Stomach (tissue), 8 donors: ENCODE measurements at regions not wholly inside any gene's neighbourhood (a gene's known extent, or its start where the extent isn't known, plus 50 kb on each side); places are given as distances from the start of the nearest gene placed in this dataset.

Experiments
- DNase-seq, 2 donors: peaks; one replicate each; pipeline versions ENCODE4 v3.0.0 to v3.0.0-alpha.2; 2013 to 2019
- H3K27ac ChIP-seq, 5 donors: fragments of 200-600 bp in 4 of 5; sonication (generic) in 4 of 5; one replicate each; pipeline ENCODE4 v1.5.1; 2013 to 2019; ENCODE audit warnings: mild to moderate bottlenecking in 1 of 5, moderate library complexity in 1 of 5
- H3K27me3 ChIP-seq, 3 donors: fragments of 200-600 bp; sonication (generic); one replicate each; pipeline ENCODE4 v1.5.1; 2017 to 2019; ENCODE audit warnings: mixed run types in 1 of 3
- H3K36me3 ChIP-seq, 4 donors: fragments of 200-600 bp; sonication (generic); 1 replicate in 3 of 4; 2 replicates in 1 of 4; pipeline ENCODE4 v1.5.1; 2016 to 2019
- H3K4me1 ChIP-seq, 4 donors: fragments of 200-600 bp; sonication (generic); one replicate each; pipeline ENCODE4 v1.5.1; 2016 to 2019
- H3K4me3 ChIP-seq, 4 donors: fragments of 200-600 bp; sonication (generic) in 3 of 4; one replicate each; pipeline ENCODE4 v1.5.1; 2016 to 2019; ENCODE audit warnings: mild to moderate bottlenecking in 1 of 4
- H3K9me3 ChIP-seq, 4 donors: fragments of 200-600 bp; sonication (generic); one replicate each; pipeline ENCODE4 v1.5.1; 2016 to 2019
- EP300 ChIP-seq: sonication (generic); formaldehyde crosslinking; IDR thresholded peaks from one replicate; pipeline ENCODE4 v1.6.1; 2017; ENCODE audit warnings: antibody characterized with exemption
- POLR2A ChIP-seq, 4 donors: fragments of 450-650 bp; IDR thresholded peaks; one replicate each; pipeline ENCODE4 v1.6.1; 2016; ENCODE audit warnings: antibody characterized with exemption in 4 of 4, control low read depth in 2 of 4, mild to moderate bottlenecking in 1 of 4, moderate library complexity in 1 of 4
- POLR2AphosphoS5 ChIP-seq, 3 donors: sonication (generic); formaldehyde crosslinking; IDR thresholded peaks; one replicate each; pipeline ENCODE4 v1.6.1; 2016; ENCODE audit warnings: antibody characterized with exemption in 3 of 3
- WGBS, 5 donors: extraction: QIAGEN DNeasy Blood & Tissue Kit in 3 of 5; methylation state at CpG; one replicate each; pipeline versions ENCODE4 v1.1.5 to v1.1.7; 2013 to 2018; 5-methylcytosine and 5-hydroxymethylcytosine counted together
- intact Hi-C: fragments of 100-400 bp; cut with DNase I; formaldehyde crosslinking; loops from one replicate; pipeline ENCODE4 v1.15.1; 2023; ENCODE audit warnings: low total_unique reads
- TF ChIP-seq, protein P1 (sequence below), 7 experiments: fragments of 450-650 bp in 4 of 7; fragments of 200-600 bp in 3 of 7; sonication (generic) in 3 of 7; IDR thresholded peaks; one replicate each; pipeline ENCODE4 v1.5.1; 2016 to 2019; ENCODE audit warnings: antibody characterized with exemption in 7 of 7, control low read depth in 2 of 7, mild to moderate bottlenecking in 1 of 7
- donor health status: healthy with polysubstance abuse.
- donor health status: Bipolar disorder and iron deficiency.
- donor health status: healthy.

DNA sequence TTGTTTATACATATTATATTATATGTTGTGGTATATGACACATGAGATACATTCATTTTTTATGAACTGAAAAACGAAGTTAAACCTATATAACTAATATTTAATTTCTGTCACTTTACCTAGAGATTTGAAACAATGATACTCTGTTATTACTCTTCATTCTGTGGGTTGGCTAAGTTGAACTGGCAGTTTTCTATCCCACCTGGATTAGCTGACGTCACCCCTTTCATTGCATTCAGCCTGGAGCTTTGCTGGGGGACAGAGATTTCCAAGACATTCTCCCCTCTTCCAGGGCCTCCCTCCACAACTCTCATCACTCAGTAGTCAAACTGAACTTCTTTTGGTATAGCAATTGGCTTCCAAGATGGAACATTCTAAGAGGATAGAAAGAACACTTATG, 309.2 kb upstream of the SATB1 start:
- Histone ChIP-seq H3K9me3 (no peaks in the 10 kb centered on the region), H3K27me3 (no peaks in the 10 kb centered on the region), H3K36me3 (no peaks in the 10 kb centered on the region), H3K4me3 (no peak overlapping the region), H3K27ac (no peak overlapping the region), H3K4me1 (no peaks in the 10 kb centered on the region)
- intact Hi-C loops: no loop called here
- WGBS, 5 donors: 83 to 88% (median 86%) methylated on average over 2 of the region's 2 CpGs
- no peak for DNase-seq
- no peak for TF ChIP-seq EP300
- TF ChIP-seq, protein P1, sequence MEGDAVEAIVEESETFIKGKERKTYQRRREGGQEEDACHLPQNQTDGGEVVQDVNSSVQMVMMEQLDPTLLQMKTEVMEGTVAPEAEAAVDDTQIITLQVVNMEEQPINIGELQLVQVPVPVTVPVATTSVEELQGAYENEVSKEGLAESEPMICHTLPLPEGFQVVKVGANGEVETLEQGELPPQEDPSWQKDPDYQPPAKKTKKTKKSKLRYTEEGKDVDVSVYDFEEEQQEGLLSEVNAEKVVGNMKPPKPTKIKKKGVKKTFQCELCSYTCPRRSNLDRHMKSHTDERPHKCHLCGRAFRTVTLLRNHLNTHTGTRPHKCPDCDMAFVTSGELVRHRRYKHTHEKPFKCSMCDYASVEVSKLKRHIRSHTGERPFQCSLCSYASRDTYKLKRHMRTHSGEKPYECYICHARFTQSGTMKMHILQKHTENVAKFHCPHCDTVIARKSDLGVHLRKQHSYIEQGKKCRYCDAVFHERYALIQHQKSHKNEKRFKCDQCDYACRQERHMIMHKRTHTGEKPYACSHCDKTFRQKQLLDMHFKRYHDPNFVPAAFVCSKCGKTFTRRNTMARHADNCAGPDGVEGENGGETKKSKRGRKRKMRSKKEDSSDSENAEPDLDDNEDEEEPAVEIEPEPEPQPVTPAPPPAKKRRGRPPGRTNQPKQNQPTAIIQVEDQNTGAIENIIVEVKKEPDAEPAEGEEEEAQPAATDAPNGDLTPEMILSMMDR (IDR thresholded peaks at IDR 0.05): no peak
- no peak for TF ChIP-seq POLR2A (IDR thresholded peaks at IDR 0.05)
- TF ChIP-seq POLR2AphosphoS5 (IDR thresholded peaks at IDR 0.05): no peak

DNA sequence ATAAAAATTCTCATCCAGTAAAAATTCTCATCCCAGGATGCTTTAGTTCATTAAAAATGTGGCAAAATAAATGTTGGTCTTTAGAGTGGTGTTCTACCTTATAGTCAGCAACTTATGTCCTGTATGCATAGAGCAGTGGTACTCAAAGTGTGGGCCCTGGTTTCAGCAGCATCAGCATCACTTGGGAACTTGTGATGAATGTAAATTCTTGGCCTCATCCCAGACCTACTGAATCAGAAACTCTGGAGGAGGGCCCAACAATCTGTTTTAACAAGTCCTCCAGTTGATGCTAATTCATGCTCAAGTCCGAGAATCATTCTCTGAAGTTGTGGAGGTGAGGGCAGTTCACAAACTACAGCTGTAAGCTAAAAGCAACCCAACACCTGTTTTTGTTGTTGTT, 307.3 kb upstream of the SATB1 start:
- Histone ChIP-seq H3K9me3 (no peaks in the 10 kb centered on the region), H3K4me1 (no peaks in the 10 kb centered on the region), H3K4me3 (no peak overlapping the region), H3K36me3 (no peaks in the 10 kb centered on the region), H3K27me3 (no peaks in the 10 kb centered on the region), H3K27ac (no peak overlapping the region)
- no peak for DNase-seq
- intact Hi-C loops: no loop called here
- TF ChIP-seq EP300 (no peak), POLR2A (IDR thresholded peaks at IDR 0.05) (no peak), POLR2AphosphoS5 (IDR thresholded peaks at IDR 0.05) (no peak)
- TF ChIP-seq, protein P1 (IDR thresholded peaks at IDR 0.05): no peak
- 76 to 91% (median 84%) methylated on average over 1 of the region's 1 CpG for WGBS, 5 donors

GRCh38 chr3:18730491-18730890, 305.4 kb upstream of the SATB1 start:
- Histone ChIP-seq H3K4me1 (no peaks in the 10 kb centered on the region), H3K9me3 (no peaks in the 10 kb centered on the region), H3K4me3 (no peak overlapping the region), H3K36me3 (no peaks in the 10 kb centered on the region), H3K27ac (no peak overlapping the region), H3K27me3 (no peaks in the 10 kb centered on the region)
- intact Hi-C loops: no loop called here
- WGBS, 5 donors: 65 to 77% (median 74%) methylated on average over 2 of the region's 2 CpGs
- no peak for DNase-seq
- TF ChIP-seq, protein P1 (IDR thresholded peaks at IDR 0.05): no peak
- TF ChIP-seq EP300: no peak
- no peak for TF ChIP-seq POLR2AphosphoS5 (IDR thresholded peaks at IDR 0.05)
- TF ChIP-seq POLR2A (IDR thresholded peaks at IDR 0.05): no peak

GRCh38 chr3:18729671-18730070, 304.5 kb upstream of the SATB1 start:
- intact Hi-C loops: no loop called here
- no peak overlapping the region for H3K4me3 ChIP-seq

More at GRCh38 chr3:18729671-18730070, 304.5 kb upstream of the SATB1 start:
- Histone ChIP-seq H3K4me1 (no peaks in the 10 kb centered on the region), H3K27ac (no peak overlapping the region), H3K27me3 (no peaks in the 10 kb centered on the region), H3K36me3 (no peaks in the 10 kb centered on the region), H3K9me3 (no peaks in the 10 kb centered on the region)
- DNase-seq: no peak
- TF ChIP-seq EP300 (no peak), POLR2A (IDR thresholded peaks at IDR 0.05) (no peak)
- TF ChIP-seq, protein P1 (IDR thresholded peaks at IDR 0.05): no peak
- WGBS, 5 donors: 77 to 92% (median 86%) methylated on average over 1 of the region's 1 CpG
